Body of pancreas (tissue), 4 donors: ENCODE measurements at regions not wholly inside any gene's neighbourhood (a gene's known extent, or its start where the extent isn't known, plus 50 kb on each side); places are given as distances from the start of the nearest gene placed in this dataset.
A peak's percentile ranks its signal among the peaks of the same experiment; 100 is the strongest.

ENCODE experiments used
- ATAC-seq: fragments of 150-250 bp; one replicate; pipeline ENCODE4 v1.9.1; 2016
- DNase-seq, 4 donors: peaks; one replicate each; pipeline ENCODE4 v3.0.0-alpha.2; 2019
- H3K27ac ChIP-seq, 4 donors: fragments of 200-600 bp; sonication (generic); 1 replicate in 3 of 4; 2 replicates in 1 of 4; pipeline versions ENCODE4 v1.5.1 to v1.6.1; 2016 to 2019; ENCODE audit warnings: mild to moderate bottlenecking in 1 of 4, mixed read lengths in 1 of 4, moderate library complexity in 1 of 4
- H3K27me3 ChIP-seq, 2 donors: fragments of 200-600 bp; sonication (generic); one replicate each; pipeline ENCODE4 v1.6.0; 2016; ENCODE audit warnings: mild to moderate bottlenecking in 1 of 2
- H3K36me3 ChIP-seq, 2 donors: fragments of 200-600 bp; sonication (generic); replicated peaks in 1 of 2; 2 replicates each; pipeline ENCODE4 v1.5.1; 2016; ENCODE audit warnings: low read depth in 2 of 2; ENCODE audit not compliant: insufficient read depth in 1 of 2
- H3K4me1 ChIP-seq: fragments of 200-600 bp; sonication (generic); one replicate; pipeline ENCODE4 v1.6.0; 2016
- H3K4me3 ChIP-seq, 2 donors: fragments of 200-600 bp; sonication (generic); 1 replicate in 1 of 2; 2 replicates in 1 of 2; pipeline ENCODE4 v1.5.1; 2016 to 2019
- H3K9me3 ChIP-seq, 3 donors: fragments of 200-600 bp; sonication (generic); 1 replicate in 2 of 3; 2 replicates in 1 of 3; pipeline ENCODE4 v1.5.1; 2016
- POLR2A ChIP-seq, 3 donors: fragments of 450-650 bp; IDR thresholded peaks; one replicate each; pipeline ENCODE4 v1.6.1; 2016; ENCODE audit warnings: antibody characterized with exemption in 3 of 3, mild to moderate bottlenecking in 2 of 3
- WGBS, 2 donors: methylation state at CpG; one replicate each; pipeline ENCODE4 v1.1.5; 2017; 5-methylcytosine and 5-hydroxymethylcytosine counted together
- intact Hi-C: fragments of 100-400 bp; cut with DNase I; formaldehyde crosslinking; loops from one replicate; pipeline ENCODE4 v1.15.1; 2023
- TF ChIP-seq, protein P1 (sequence below), 7 experiments: fragments of 450-650 bp in 4 of 7; fragments of 200-600 bp in 3 of 7; sonication (generic) in 3 of 7; IDR thresholded peaks; one replicate each; pipeline ENCODE4 v1.5.1; 2016 to 2019; ENCODE audit warnings: antibody characterized with exemption in 7 of 7

DNA sequence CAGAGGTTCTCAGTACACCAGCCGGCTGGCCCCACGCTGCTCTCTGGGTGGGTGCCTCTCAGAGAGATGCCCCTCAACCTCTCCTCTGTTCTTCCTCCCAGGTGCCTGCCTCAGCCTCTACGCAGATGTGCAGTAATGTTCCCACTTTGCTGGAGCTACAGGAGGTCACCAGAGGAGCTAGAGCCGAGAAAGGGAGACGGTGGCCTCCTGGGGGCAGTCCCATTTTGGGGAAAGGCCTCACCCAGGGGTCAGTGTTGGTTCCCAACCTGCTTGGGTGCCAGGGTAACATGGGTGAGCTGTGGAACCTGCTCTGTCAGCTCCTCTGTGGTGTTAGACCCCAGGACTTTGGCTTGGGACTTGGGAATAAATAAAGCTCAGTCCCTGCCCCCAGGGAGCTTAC, 145.3 kb upstream of the MLN start:
- no peak for ATAC-seq
- intact Hi-C loops, result no loop called here
- no peaks in the 10 kb centered on the region for H3K36me3 ChIP-seq
- H3K4me3 ChIP-seq, result no peak overlapping the region
- DNase-seq, result no peak
- WGBS, 2 donors, result 84 to 96% methylated on average over 5 of the region's 5 CpGs
- TF ChIP-seq, protein P1, sequence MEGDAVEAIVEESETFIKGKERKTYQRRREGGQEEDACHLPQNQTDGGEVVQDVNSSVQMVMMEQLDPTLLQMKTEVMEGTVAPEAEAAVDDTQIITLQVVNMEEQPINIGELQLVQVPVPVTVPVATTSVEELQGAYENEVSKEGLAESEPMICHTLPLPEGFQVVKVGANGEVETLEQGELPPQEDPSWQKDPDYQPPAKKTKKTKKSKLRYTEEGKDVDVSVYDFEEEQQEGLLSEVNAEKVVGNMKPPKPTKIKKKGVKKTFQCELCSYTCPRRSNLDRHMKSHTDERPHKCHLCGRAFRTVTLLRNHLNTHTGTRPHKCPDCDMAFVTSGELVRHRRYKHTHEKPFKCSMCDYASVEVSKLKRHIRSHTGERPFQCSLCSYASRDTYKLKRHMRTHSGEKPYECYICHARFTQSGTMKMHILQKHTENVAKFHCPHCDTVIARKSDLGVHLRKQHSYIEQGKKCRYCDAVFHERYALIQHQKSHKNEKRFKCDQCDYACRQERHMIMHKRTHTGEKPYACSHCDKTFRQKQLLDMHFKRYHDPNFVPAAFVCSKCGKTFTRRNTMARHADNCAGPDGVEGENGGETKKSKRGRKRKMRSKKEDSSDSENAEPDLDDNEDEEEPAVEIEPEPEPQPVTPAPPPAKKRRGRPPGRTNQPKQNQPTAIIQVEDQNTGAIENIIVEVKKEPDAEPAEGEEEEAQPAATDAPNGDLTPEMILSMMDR (IDR thresholded peaks at IDR 0.05), result no peak
- TF ChIP-seq POLR2A (IDR thresholded peaks at IDR 0.05), result no peak
- no peaks in the 10 kb centered on the region for H3K27me3 ChIP-seq
- no peaks in the 10 kb centered on the region for H3K4me1 ChIP-seq
- no peaks in the 10 kb centered on the region for H3K9me3 ChIP-seq
- no peak overlapping the region for H3K27ac ChIP-seq

GRCh38 chr6:33947916-33948594, 144.3 kb upstream of the MLN start:
- DNase-seq, result peak in 2 of 4 donors; percentile 17 to 24
- TF ChIP-seq, protein P1 (IDR thresholded peaks at IDR 0.05), result no peak
- no peak for TF ChIP-seq POLR2A (IDR thresholded peaks at IDR 0.05)
- WGBS, 2 donors, result 55 to 64% methylated on average over 6 of the region's 6 CpGs
- Histone ChIP-seq H3K4me1 (no peaks in the 10 kb centered on the region), H3K27me3 (no peaks in the 10 kb centered on the region), H3K9me3 (no peaks in the 10 kb centered on the region), H3K27ac (no peak overlapping the region), H3K4me3 (no peak overlapping the region), H3K36me3 (no peaks in the 10 kb centered on the region)
- ATAC-seq, result peak; percentile 49
- intact Hi-C loops, result no loop called here

- no peak for ATAC-seq
- Histone ChIP-seq H3K36me3 (no peaks in the 10 kb centered on the region), H3K4me1 (no peaks in the 10 kb centered on the region), H3K27ac (no peak overlapping the region), H3K27me3 (no peaks in the 10 kb centered on the region), H3K9me3 (no peaks in the 10 kb centered on the region), H3K4me3 (no peak overlapping the region)
- intact Hi-C loops, result no loop called here
- 78 to 87% methylated on average over 4 of the region's 4 CpGs for WGBS, 2 donors
- DNase-seq, result no peak
- TF ChIP-seq, protein P1 (IDR thresholded peaks at IDR 0.05), result no peak
- TF ChIP-seq POLR2A (IDR thresholded peaks at IDR 0.05), result no peak
These were observed 143.2 kb upstream of the MLN start for GRCh38 chr6:33947047-33947446.

DNA sequence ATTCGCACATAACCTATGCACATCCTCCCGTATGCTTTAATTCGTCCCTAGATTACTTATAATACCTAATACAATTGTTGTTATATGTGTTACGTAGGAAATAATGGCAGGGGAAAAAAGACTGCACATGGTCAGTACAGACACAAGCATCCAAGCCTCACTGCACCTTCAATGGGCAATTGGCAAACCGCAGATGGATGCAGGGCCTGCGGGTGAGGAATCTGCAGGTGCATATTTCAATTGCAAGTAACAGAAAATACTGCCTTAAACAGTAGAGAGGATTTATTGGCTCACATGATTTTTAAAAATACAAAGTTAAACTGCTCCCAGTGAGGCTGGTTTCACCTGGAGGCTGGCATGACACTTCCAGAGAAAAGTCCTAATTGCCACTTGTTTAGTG, 142.1 kb upstream of the MLN start:
- DNase-seq (no peak), ATAC-seq (no peak)
- no peaks in the 10 kb centered on the region for H3K36me3 ChIP-seq
- H3K9me3 ChIP-seq, result no peaks in the 10 kb centered on the region
- H3K27ac ChIP-seq, result no peak overlapping the region
- no peaks in the 10 kb centered on the region for H3K4me1 ChIP-seq
- no peak overlapping the region for H3K4me3 ChIP-seq
- H3K27me3 ChIP-seq, result no peaks in the 10 kb centered on the region
- intact Hi-C loops, result no loop called here
- WGBS, 2 donors, result 88 to 89% methylated on average over 6 of the region's 6 CpGs
- TF ChIP-seq, protein P1 (IDR thresholded peaks at IDR 0.05), result no peak
- TF ChIP-seq POLR2A (IDR thresholded peaks at IDR 0.05), result no peak
